ENCODE measurements at regions not wholly inside any gene's neighbourhood (a gene's known extent, or its start where the extent isn't known, plus 50 kb on each side); places are given as distances from the start of the nearest gene placed in this dataset.

GRCh38 chr4:54484383-54484782 lies 173.4 kb upstream of the KIT start:
- Histone ChIP-seq H3K18ac (ENCODE audit: low read depth, low read length) (no peak overlapping the region), H2BK20ac (ENCODE audit: low read depth, low read length) (no peak overlapping the region), H4K91ac (ENCODE audit: insufficient read depth, low read depth, low read length) (no peak overlapping the region), H3K14ac (replicated peaks; ENCODE audit: low read depth, low read length) (no peak overlapping the region), H3K79me1 (ENCODE audit: low read depth in 1 of 2, low read length in 2 of 2) (no peaks in the 10 kb centered on the region), H3K9ac (ENCODE audit: low read depth, low read length) (no peak overlapping the region), H3K27me3 (ENCODE audit: control insufficient read depth, insufficient read depth, low read length) (no peaks in the 10 kb centered on the region; the same call in 1 of the 2 replicates), H2AFZ (replicated peaks; ENCODE audit: low read length, poor library complexity) (no peak overlapping the region), H3K23ac (ENCODE audit: low read depth, low read length) (no peak overlapping the region), H3K4ac (ENCODE audit: low read depth, low read length) (no peak overlapping the region), H3K36me3 (ENCODE audit: control insufficient read depth, insufficient read depth, low read length) (no peaks in the 10 kb centered on the region), H3K9me3 (ENCODE audit: control insufficient read depth, insufficient read depth, low read length) (0 out of 2 replicates have a peak, but pooled peaks cover 3% of the 10 kb centered on the region), H4K8ac (ENCODE audit: low read depth in 2 of 2, low read length in 2 of 2) (no peak overlapping the region), H3K9me1 (ENCODE audit: insufficient read depth, low read length) (no peaks in the 10 kb centered on the region), H4K5ac (ENCODE audit: low read depth, low read length) (no peak overlapping the region), H2BK15ac (ENCODE audit: low read depth, low read length) (no peak overlapping the region), H2BK120ac (ENCODE audit: low read depth, low read length) (no peak overlapping the region), H3K4me2 (ENCODE audit: low read depth, low read length) (no peak overlapping the region), H3K56ac (ENCODE audit: extremely low read depth, insufficient read depth, low read length) (no peak overlapping the region), H2BK5ac (ENCODE audit: low read depth, low read length, poor library complexity, severe bottlenecking) (no peak overlapping the region), H3K27ac (ENCODE audit: insufficient read depth, low read length) (no peak overlapping the region), H3K4me3 (ENCODE audit: insufficient read depth, low read depth, low read length) (no peak overlapping the region), H2AK5ac (ENCODE audit: low read depth, low read length) (no peak overlapping the region), H4K20me1 (ENCODE audit: insufficient read depth, low read length) (no peaks in the 10 kb centered on the region), H3K4me1 (ENCODE audit: control insufficient read depth, insufficient read depth, low read length) (no peaks in the 10 kb centered on the region), H2AK9ac (replicated peaks; ENCODE audit: low read depth, low read length, poor library complexity) (no peak overlapping the region)
- no TSS peak for BruUV-seq (replicated peaks)
- DNase-seq (no peak), ATAC-seq (ENCODE audit: low read depth) (no peak)
- CTCF ChIA-PET, result no interaction called here
- dilution Hi-C loops (cut with HindIII; ENCODE audit: low sequenced_read_pairs, unreplicated experiment), result no loop called here
- no CpG with 5 or more reads among the region's 6 CpGs for WGBS, 2 experiments (ENCODE audit: extremely low coverage in 2 of 2, insufficient read length in 1 of 2)
- TF ChIP-seq CEBPB (IDR thresholded peaks at IDR 0.05; ENCODE audit: low read depth, low read length), result no peak
- POLR2A ChIA-PET (ENCODE audit: unreplicated experiment), result no interaction called here
- in situ Hi-C loops (cut with MboI; ENCODE audit: low sequenced_read_pairs), result no loop called here
- intact Hi-C loops (cut with micrococcal nuclease), result no loop called here

Data from IMR-90 (cell line).